ENCODE measurements at regions not wholly inside any gene's neighbourhood (a gene's known extent, or its start where the extent isn't known, plus 50 kb on each side); places are given as distances from the start of the nearest gene placed in this dataset.

DNA sequence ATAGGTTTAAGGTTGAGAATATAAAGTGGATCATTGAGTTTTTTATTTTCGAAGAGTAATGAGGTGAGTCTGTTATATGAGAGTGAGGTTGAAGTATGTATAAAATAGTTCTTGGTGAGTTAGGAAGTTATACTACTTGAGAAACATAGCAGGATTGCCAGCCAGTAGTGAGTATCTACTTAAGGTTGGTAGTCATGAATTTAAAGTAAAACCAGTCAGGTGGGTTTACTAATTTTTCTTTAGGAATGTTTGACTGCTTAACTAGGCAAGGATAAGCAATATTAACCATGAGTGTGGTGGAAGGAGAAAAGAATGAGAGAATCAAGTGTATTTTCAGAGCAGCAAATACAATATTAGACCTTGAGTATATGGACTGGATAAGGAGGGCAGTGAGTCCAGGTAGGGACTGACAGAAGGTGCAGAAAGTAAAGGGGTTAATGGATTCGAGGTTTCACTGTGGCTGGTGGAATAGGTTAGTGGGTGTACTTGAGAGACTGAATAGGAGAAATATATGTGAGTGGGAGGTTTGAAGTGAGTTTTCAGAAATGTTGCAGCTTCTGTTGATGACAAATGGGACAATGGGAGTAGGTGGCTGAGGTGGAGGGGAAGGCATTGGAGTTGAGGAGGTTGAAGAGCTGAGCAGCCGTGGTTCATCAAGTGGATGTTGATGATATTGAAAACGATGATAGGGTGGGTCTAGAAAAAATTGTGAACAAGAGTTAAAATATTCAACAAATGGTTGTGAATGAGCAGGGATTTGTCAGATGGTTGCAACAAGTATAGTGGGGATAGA is 232.5 kb upstream of the ASCC3 start:
- no peak for TF ChIP-seq POLR2A (IDR thresholded peaks at IDR 0.05)
- no peak for TF ChIP-seq CTCF (IDR thresholded peaks at IDR 0.05 in 8 of 11, conservative IDR thresholded peaks at IDR 0.05 in 3 of 11)
